Hepatocyte (in vitro differentiated cells): ENCODE measurements at regions not wholly inside any gene's neighbourhood (a gene's known extent, or its start where the extent isn't known, plus 50 kb on each side); places are given as distances from the start of the nearest gene placed in this dataset.

Source experiments
- DNase-seq: peaks from one replicate; pipeline ENCODE4 v3.0.0-alpha.2; 2016; ENCODE audit warnings: low spot score
- H2AFZ ChIP-seq: fragments of 200-600 bp; sonication (generic); 2 replicates; pipeline ENCODE4 v1.6.0; 2016; ENCODE audit warnings: antibody characterized with exemption, mild to moderate bottlenecking
- H3K27ac ChIP-seq: fragments of 200-600 bp; sonication (generic); 2 replicates; pipeline ENCODE4 v1.5.1; 2016; ENCODE audit warnings: mild to moderate bottlenecking
- H3K27me3 ChIP-seq: fragments of 200-600 bp; sonication (generic); 2 replicates; pipeline ENCODE4 v1.6.1; 2016
- H3K36me3 ChIP-seq: fragments of 200-600 bp; sonication (generic); replicated peaks from 2 replicates; pipeline ENCODE4 v1.5.1; 2016; ENCODE audit warnings: low read depth; ENCODE audit not compliant: insufficient read depth
- H3K4me1 ChIP-seq: fragments of 200-600 bp; sonication (generic); 2 replicates; pipeline ENCODE4 v1.5.1; 2016; ENCODE audit warnings: mild to moderate bottlenecking, moderate library complexity; ENCODE audit not compliant: insufficient read depth
- H3K4me2 ChIP-seq: fragments of 200-600 bp; sonication (generic); 2 replicates; pipeline ENCODE4 v1.6.0; 2016
- H3K4me3 ChIP-seq: fragments of 200-600 bp; sonication (generic); 2 replicates; pipeline ENCODE4 v1.5.1; 2016; ENCODE audit warnings: mild to moderate bottlenecking
- H3K79me2 ChIP-seq: fragments of 200-600 bp; sonication (generic); 2 replicates; pipeline ENCODE4 v1.6.0; 2017; ENCODE audit warnings: mild to moderate bottlenecking
- H3K9me2 ChIP-seq: fragments of 200-600 bp; sonication (generic); replicated peaks from 2 replicates; pipeline ENCODE4 v1.6.0; 2017; ENCODE audit warnings: mild to moderate bottlenecking; ENCODE audit not compliant: insufficient read depth
- H3K9me3 ChIP-seq: fragments of 200-600 bp; sonication (generic); 2 replicates; pipeline ENCODE4 v1.5.1; 2016; ENCODE audit warnings: low read depth, mild to moderate bottlenecking
- H4K20me1 ChIP-seq: fragments of 200-600 bp; sonication (generic); 2 replicates; pipeline ENCODE4 v1.6.0; 2016; ENCODE audit warnings: mild to moderate bottlenecking; ENCODE audit not compliant: insufficient read depth, poor library complexity, severe bottlenecking
- CTCF ChIP-seq: fragments of 200-600 bp; sonication (generic); IDR thresholded peaks from 2 replicates; pipeline ENCODE4 v1.5.1; 2016; ENCODE audit warnings: antibody characterized with exemption, mild to moderate bottlenecking; ENCODE audit not compliant: poor library complexity
- EZH2 ChIP-seq: fragments of 200-600 bp; sonication (generic); IDR thresholded peaks from 2 replicates; pipeline ENCODE4 v1.6.1; 2016; ENCODE audit warnings: antibody characterized with exemption, mild to moderate bottlenecking, borderline replicate concordance
- EZH2phosphoT487 ChIP-seq: fragments of 200-600 bp; sonication (generic); IDR thresholded peaks from one replicate; pipeline ENCODE4 v1.6.1; 2018; ENCODE audit warnings: antibody characterized with exemption, mild to moderate bottlenecking, low read depth, moderate library complexity; ENCODE audit not compliant: unreplicated experiment, severe bottlenecking
- WGBS: methylation state at CpG from one replicate; pipeline ENCODE4 v1.1.6; 2016; ENCODE audit warnings: low lambda C conversion rate; ENCODE audit errors: missing lambda C conversion rate; 5-methylcytosine and 5-hydroxymethylcytosine counted together

GRCh38 chr6:121557146-121557940 is 121.9 kb downstream of the GJA1 start:
- H3K4me1 ChIP-seq = no peaks in the 10 kb centered on the region
- no peaks in the 10 kb centered on the region for H3K79me2 ChIP-seq
- TF ChIP-seq EZH2phosphoT487 = no peak
- no peak for TF ChIP-seq CTCF
- no peak for TF ChIP-seq EZH2
- H3K9me3 ChIP-seq = no peaks in the 10 kb centered on the region
- H3K4me2 ChIP-seq = no peak overlapping the region
- H2AFZ ChIP-seq = no peak overlapping the region
- H3K4me3 ChIP-seq = no peak overlapping the region
- WGBS = 90% methylated on average over 2 of the region's 2 CpGs
- DNase-seq = no peak
- no peaks in the 10 kb centered on the region for H4K20me1 ChIP-seq
- H3K9me2 ChIP-seq = no peaks in the 10 kb centered on the region
- H3K36me3 ChIP-seq = no peaks in the 10 kb centered on the region
- no peak overlapping the region for H3K27ac ChIP-seq
- H3K27me3 ChIP-seq = no peaks in the 10 kb centered on the region

DNA sequence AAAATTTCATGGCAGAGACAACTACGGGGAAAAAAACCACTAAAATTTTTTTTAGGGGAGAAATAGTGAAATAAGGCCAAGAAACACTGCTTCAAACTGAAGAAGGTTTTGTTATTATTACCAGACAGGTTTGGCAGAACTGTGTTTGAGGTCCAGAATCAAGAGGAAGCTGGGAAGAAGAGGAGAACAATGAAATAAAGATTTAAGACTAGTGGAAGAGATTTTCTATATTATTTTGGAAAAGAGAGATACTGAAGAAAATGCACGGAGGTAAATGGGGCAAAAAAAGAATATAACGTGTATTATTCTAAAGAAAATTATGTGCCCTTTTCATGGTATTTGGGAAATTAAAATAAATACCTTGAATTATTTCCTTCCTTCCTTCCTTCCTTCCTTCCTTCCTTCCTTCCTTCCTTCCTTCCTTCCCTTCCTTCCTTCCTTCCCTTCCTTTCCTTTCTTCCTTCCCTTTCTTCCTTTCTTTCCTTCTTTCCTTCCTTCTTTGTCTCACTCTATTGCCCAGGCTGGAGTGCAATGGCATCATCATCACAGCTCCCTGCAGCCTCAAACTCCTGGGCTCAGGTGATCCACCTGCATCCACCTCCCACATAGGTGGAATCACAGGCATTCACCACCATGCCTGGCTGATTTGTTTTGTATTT is 124.3 kb downstream of the GJA1 start:
- no peak for DNase-seq
- no peaks in the 10 kb centered on the region for H3K36me3 ChIP-seq
- no peak overlapping the region for H3K4me2 ChIP-seq
- WGBS = 86% methylated on average over 3 of the region's 3 CpGs
- no peaks in the 10 kb centered on the region for H3K79me2 ChIP-seq
- TF ChIP-seq EZH2 (no peak), EZH2phosphoT487 (no peak), CTCF (no peak)
- no peaks in the 10 kb centered on the region for H4K20me1 ChIP-seq
- H3K27me3 ChIP-seq = no peaks in the 10 kb centered on the region
- H2AFZ ChIP-seq = no peak overlapping the region
- H3K4me3 ChIP-seq = no peak overlapping the region
- H3K4me1 ChIP-seq = no peaks in the 10 kb centered on the region
- H3K9me3 ChIP-seq = no peaks in the 10 kb centered on the region
- no peaks in the 10 kb centered on the region for H3K9me2 ChIP-seq
- no peak overlapping the region for H3K27ac ChIP-seq

- no peak overlapping the region for H3K27ac ChIP-seq
- no peak overlapping the region for H3K4me2 ChIP-seq
- H3K36me3 ChIP-seq = no peaks in the 10 kb centered on the region
- no peaks in the 10 kb centered on the region for H3K4me1 ChIP-seq
- no peak for TF ChIP-seq EZH2
- no peak for TF ChIP-seq EZH2phosphoT487
- TF ChIP-seq CTCF = no peak
- H3K27me3 ChIP-seq = no peaks in the 10 kb centered on the region
- no peak for DNase-seq
- H3K79me2 ChIP-seq = no peaks in the 10 kb centered on the region
- no peak overlapping the region for H2AFZ ChIP-seq
- H3K4me3 ChIP-seq = no peak overlapping the region
- H3K9me3 ChIP-seq = no peaks in the 10 kb centered on the region
- no peaks in the 10 kb centered on the region for H3K9me2 ChIP-seq
- H4K20me1 ChIP-seq = no peaks in the 10 kb centered on the region
Measured at GRCh38 chr6:121560476-121560875, 125.0 kb downstream of the GJA1 start.
